ACC112 (cell line): ENCODE measurements at regions not wholly inside any gene's neighbourhood (a gene's known extent, or its start where the extent isn't known, plus 50 kb on each side); places are given as distances from the start of the nearest gene placed in this dataset.

Source experiments
- H2AFZ ChIP-seq: fragments of 200-600 bp; sonication (generic); one replicate; pipeline ENCODE4 v1.6.0; 2017; ENCODE audit warnings: antibody characterized with exemption, low read length; ENCODE audit not compliant: unreplicated experiment
- H3K27ac ChIP-seq: fragments of 200-600 bp; sonication (generic); 2 replicates; pipeline ENCODE4 v1.5.1; 2014; ENCODE audit warnings: low read depth, mild to moderate bottlenecking, antibody characterized with exemption, low read length, moderate library complexity
- H3K27me3 ChIP-seq: fragments of 200-600 bp; sonication (generic); 2 replicates; pipeline ENCODE4 v1.6.1; 2014; ENCODE audit warnings: mild to moderate bottlenecking, antibody characterized with exemption, low read length, moderate library complexity, mixed read lengths; ENCODE audit not compliant: insufficient read depth
- H3K36me3 ChIP-seq: fragments of 200-600 bp; sonication (generic); 2 replicates; pipeline ENCODE4 v1.6.1; 2016; ENCODE audit warnings: mild to moderate bottlenecking, antibody characterized with exemption, low read length, moderate library complexity, mixed read lengths; ENCODE audit not compliant: insufficient read depth
- H3K4me1 ChIP-seq: fragments of 200-600 bp; sonication (generic); one replicate; pipeline ENCODE4 v1.6.1; 2016; ENCODE audit warnings: low read length, mixed read lengths; ENCODE audit not compliant: insufficient read depth, unreplicated experiment, control insufficient read depth
- H3K4me3 ChIP-seq: fragments of 200-600 bp; sonication (generic); 2 replicates; pipeline ENCODE4 v1.5.1; 2014; ENCODE audit warnings: mild to moderate bottlenecking, low read depth, low read length
- H3K79me2 ChIP-seq: fragments of 200-600 bp; sonication (generic); one replicate; pipeline ENCODE4 v1.6.0; 2016; ENCODE audit warnings: low read length; ENCODE audit not compliant: control insufficient read depth, unreplicated experiment, insufficient read depth

- Histone ChIP-seq H2AFZ (no peak overlapping the region), H3K36me3 (no peaks in the 10 kb centered on the region), H3K79me2 (no peaks in the 10 kb centered on the region), H3K27ac (no peak overlapping the region), H3K4me1 (no peaks in the 10 kb centered on the region), H3K27me3 (peaks cover 3% of the 10 kb centered on the region; the same call in 1 of the 2 replicates), H3K4me3 (no peak overlapping the region)
Observed at GRCh38 chr1:86260476-86260875, 103.9 kb upstream of the COL24A1 start.

GRCh38 chr1:86259390-86259789 lies 102.8 kb upstream of the COL24A1 start:
- peaks cover 3% of the 10 kb centered on the region; the same call in 1 of the 2 replicates for H3K27me3 ChIP-seq
- H3K4me1 ChIP-seq, result no peaks in the 10 kb centered on the region
- no peaks in the 10 kb centered on the region for H3K79me2 ChIP-seq
- H3K27ac ChIP-seq, result no peak overlapping the region
- no peaks in the 10 kb centered on the region for H3K36me3 ChIP-seq
- H3K4me3 ChIP-seq, result no peak overlapping the region
- H2AFZ ChIP-seq, result no peak overlapping the region

GRCh38 chr1:86258101-86258500 lies 101.5 kb upstream of the COL24A1 start:
- no peaks in the 10 kb centered on the region for H3K4me1 ChIP-seq
- no peaks in the 10 kb centered on the region for H3K79me2 ChIP-seq
- no peaks in the 10 kb centered on the region for H3K36me3 ChIP-seq
- H3K4me3 ChIP-seq, result no peak overlapping the region
- H3K27me3 ChIP-seq, result peaks cover 3% of the 10 kb centered on the region; the same call in 1 of the 2 replicates
- peak overlapping the region; percentile 42 for H2AFZ ChIP-seq
- no peak overlapping the region for H3K27ac ChIP-seq

GRCh38 chr1:86247597-86248279 lies 91.2 kb upstream of the COL24A1 start:
- no peak overlapping the region for H2AFZ ChIP-seq
- H3K4me3 ChIP-seq, result peak overlapping the region; percentile 23; the same call in 1 of the 2 replicates

GRCh38 chr1:86245566-86246190 lies 89.1 kb upstream of the COL24A1 start:
- H3K36me3 ChIP-seq, result no peaks in the 10 kb centered on the region

More at GRCh38 chr1:86247597-86248279, 91.2 kb upstream of the COL24A1 start:
- H3K27me3 ChIP-seq, result peaks cover 8% of the 10 kb centered on the region; the same call in 1 of the 2 replicates
- H3K79me2 ChIP-seq, result no peaks in the 10 kb centered on the region
- H3K36me3 ChIP-seq, result no peaks in the 10 kb centered on the region
- no peak overlapping the region for H3K27ac ChIP-seq
- H3K4me1 ChIP-seq, result no peaks in the 10 kb centered on the region

GRCh38 chr1:86239894-86240293 lies 83.3 kb upstream of the COL24A1 start:
- Histone ChIP-seq H3K27me3 (no peaks in the 10 kb centered on the region), H3K79me2 (no peaks in the 10 kb centered on the region), H3K27ac (no peak overlapping the region), H3K4me3 (no peak overlapping the region), H2AFZ (no peak overlapping the region), H3K4me1 (no peaks in the 10 kb centered on the region), H3K36me3 (no peaks in the 10 kb centered on the region)

More at GRCh38 chr1:86245566-86246190, 89.1 kb upstream of the COL24A1 start:
- Histone ChIP-seq H3K27me3 (0 out of 2 replicates have a peak, but pooled peaks cover 5% of the 10 kb centered on the region), H3K4me3 (no peak overlapping the region), H3K27ac (no peak overlapping the region), H3K79me2 (no peaks in the 10 kb centered on the region), H2AFZ (no peak overlapping the region), H3K4me1 (no peaks in the 10 kb centered on the region)

GRCh38 chr1:86239490-86239889 lies 82.9 kb upstream of the COL24A1 start:
- no peak overlapping the region for H2AFZ ChIP-seq
- H3K27me3 ChIP-seq, result no peaks in the 10 kb centered on the region
- H3K27ac ChIP-seq, result no peak overlapping the region
- H3K4me1 ChIP-seq, result no peaks in the 10 kb centered on the region
- H3K79me2 ChIP-seq, result no peaks in the 10 kb centered on the region
- H3K4me3 ChIP-seq, result no peak overlapping the region
- no peaks in the 10 kb centered on the region for H3K36me3 ChIP-seq

- Histone ChIP-seq H2AFZ (no peak overlapping the region), H3K36me3 (no peaks in the 10 kb centered on the region), H3K27ac (no peak overlapping the region), H3K27me3 (no peaks in the 10 kb centered on the region), H3K79me2 (no peaks in the 10 kb centered on the region), H3K4me1 (no peaks in the 10 kb centered on the region), H3K4me3 (no peak overlapping the region)
Observed at GRCh38 chr1:86238226-86238625, 81.7 kb upstream of the COL24A1 start.

- no peaks in the 10 kb centered on the region for H3K4me1 ChIP-seq
- no peaks in the 10 kb centered on the region; the same call in 1 of the 2 replicates for H3K27me3 ChIP-seq
- H3K27ac ChIP-seq, result no peak overlapping the region
- no peaks in the 10 kb centered on the region for H3K79me2 ChIP-seq
- no peak overlapping the region for H3K4me3 ChIP-seq
- no peak overlapping the region for H2AFZ ChIP-seq
- no peaks in the 10 kb centered on the region for H3K36me3 ChIP-seq
Observed at GRCh38 chr1:86235852-86236251, 79.3 kb upstream of the COL24A1 start.

GRCh38 chr1:86233403-86233802 lies 76.8 kb upstream of the COL24A1 start:
- Histone ChIP-seq H3K36me3 (no peaks in the 10 kb centered on the region), H3K79me2 (no peaks in the 10 kb centered on the region), H3K4me1 (no peaks in the 10 kb centered on the region), H3K4me3 (no peak overlapping the region), H3K27ac (no peak overlapping the region), H2AFZ (no peak overlapping the region), H3K27me3 (no peaks in the 10 kb centered on the region; the same call in 1 of the 2 replicates)

GRCh38 chr1:86231076-86231475 lies 74.5 kb upstream of the COL24A1 start:
- no peak overlapping the region for H3K27ac ChIP-seq
- no peaks in the 10 kb centered on the region for H3K36me3 ChIP-seq
- H3K4me3 ChIP-seq, result no peak overlapping the region
- no peaks in the 10 kb centered on the region for H3K79me2 ChIP-seq
- H3K27me3 ChIP-seq, result peaks cover 9% of the 10 kb centered on the region
- H3K4me1 ChIP-seq, result no peaks in the 10 kb centered on the region
- no peak overlapping the region for H2AFZ ChIP-seq
